BLaER1 (cell line): ENCODE measurements at regions not wholly inside any gene's neighbourhood (a gene's known extent, or its start where the extent isn't known, plus 50 kb on each side); places are given as distances from the start of the nearest gene placed in this dataset.
A peak's percentile ranks its signal among the peaks of the same experiment; 100 is the strongest.

Source experiments
- H3K27ac ChIP-seq: shearing (Covaris generic); formaldehyde crosslinking; 2 replicates; pipeline ENCODE4 v1.8.1; 2022
- H3K27me3 ChIP-seq: shearing (Covaris generic); formaldehyde crosslinking; 2 replicates; pipeline ENCODE4 v1.8.1; 2022
- H3K36me3 ChIP-seq: shearing (Covaris generic); formaldehyde crosslinking; 2 replicates; pipeline ENCODE4 v1.8.1; 2022
- H3K4me1 ChIP-seq: shearing (Covaris generic); formaldehyde crosslinking; 2 replicates; pipeline ENCODE4 v1.8.1; 2022
- H3K4me2 ChIP-seq: shearing (Covaris generic); formaldehyde crosslinking; 2 replicates; pipeline ENCODE4 v1.8.1; 2022
- H3K4me3 ChIP-seq: shearing (Covaris generic); formaldehyde crosslinking; 2 replicates; pipeline ENCODE4 v1.8.1; 2022
- H3K9ac ChIP-seq: shearing (Covaris generic); formaldehyde crosslinking; 2 replicates; pipeline ENCODE4 v1.8.1; 2022
- H3K9me3 ChIP-seq: shearing (Covaris generic); formaldehyde crosslinking; 2 replicates; pipeline ENCODE4 v1.8.1; 2022
- H4K20me1 ChIP-seq: shearing (Covaris generic); formaldehyde crosslinking; 2 replicates; pipeline ENCODE4 v1.8.1; 2022
- Cebpa-rat ChIP-seq: shearing (Covaris generic); IDR thresholded peaks from 2 replicates; pipeline ENCODE4 v1.8.1; 2022

DNA sequence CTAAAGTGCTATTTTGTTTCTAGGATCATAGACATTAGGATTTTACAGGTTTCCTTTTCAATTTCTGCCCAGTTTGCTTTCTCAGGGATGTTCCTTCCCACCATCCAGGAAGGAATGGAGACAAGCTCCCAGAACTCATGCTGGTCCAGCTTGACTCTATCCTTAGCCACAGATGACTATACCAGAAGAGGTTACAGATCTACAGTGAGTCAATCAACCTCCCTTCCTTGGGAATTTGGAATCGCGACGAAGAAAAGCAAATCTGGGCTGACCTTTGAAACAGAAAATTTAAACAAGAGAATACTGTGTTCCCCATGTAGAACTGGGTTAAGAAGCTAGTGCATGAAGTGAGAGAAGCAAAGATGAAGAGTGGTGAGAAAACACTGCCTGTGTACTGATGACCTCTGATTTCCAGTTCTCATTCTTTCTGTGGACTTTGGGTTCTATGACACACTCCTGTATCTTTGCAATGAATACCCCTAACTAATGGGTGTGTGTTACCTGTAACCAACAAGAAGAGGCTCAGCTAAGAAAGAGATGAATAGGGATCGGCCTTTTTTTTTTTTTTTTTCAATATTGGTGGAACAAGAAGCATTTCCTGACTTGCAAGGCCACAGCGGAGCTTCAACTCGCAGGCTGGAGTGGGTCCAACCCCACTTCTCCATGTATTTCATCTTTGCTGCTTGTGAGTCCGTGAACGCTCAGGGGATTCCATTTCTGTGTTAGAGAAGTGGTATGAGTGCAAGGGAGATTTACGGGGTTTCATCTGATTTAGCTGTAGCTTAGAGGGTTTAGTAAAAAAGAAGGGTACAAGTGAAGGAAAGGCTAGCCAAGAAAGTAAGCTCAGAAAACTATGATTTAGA lies 563.9 kb upstream of the CLINT1 start:
- no peak overlapping the region for H3K9ac ChIP-seq
- no peak overlapping the region for H3K27ac ChIP-seq
- H4K20me1 ChIP-seq: no peaks in the 10 kb centered on the region
- peaks cover 60% of the 10 kb centered on the region for H3K36me3 ChIP-seq
- H3K4me3 ChIP-seq: no peak overlapping the region
- H3K9me3 ChIP-seq: peaks cover 78% of the 10 kb centered on the region
- no peak for TF ChIP-seq Cebpa-rat
- no peak overlapping the region for H3K4me2 ChIP-seq
- no peaks in the 10 kb centered on the region for H3K27me3 ChIP-seq
- peaks cover 12% of the 10 kb centered on the region for H3K4me1 ChIP-seq

- Histone ChIP-seq H3K9ac (no peak overlapping the region), H3K9me3 (peaks cover 81% of the 10 kb centered on the region), H3K4me3 (no peak overlapping the region), H3K27ac (no peak overlapping the region), H3K36me3 (peaks cover 70% of the 10 kb centered on the region), H3K4me1 (peaks cover 12% of the 10 kb centered on the region), H3K4me2 (peak overlapping the region; percentile 36), H3K27me3 (no peaks in the 10 kb centered on the region), H4K20me1 (no peaks in the 10 kb centered on the region)
- TF ChIP-seq Cebpa-rat: no peak
Observed at GRCh38 chr5:158421319-158421718, 562.4 kb upstream of the CLINT1 start.

DNA sequence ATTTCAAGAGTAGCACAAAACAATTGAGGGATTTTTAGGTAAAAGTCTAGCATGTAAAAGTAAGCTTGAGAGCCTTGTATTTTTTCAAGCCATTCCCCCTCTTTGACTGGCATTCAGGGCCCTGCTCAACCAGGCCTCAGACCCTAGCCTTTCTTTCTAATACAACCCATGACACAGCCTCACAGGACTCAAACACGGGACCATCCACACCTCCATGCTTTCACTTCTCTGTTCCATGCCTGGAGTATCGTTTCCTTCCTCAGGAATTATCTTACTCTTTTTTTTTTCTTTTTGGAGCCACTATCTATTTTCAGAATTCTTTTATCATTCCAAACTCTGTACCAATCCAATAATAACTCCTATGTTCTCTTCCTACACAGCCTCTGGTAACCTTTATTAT lies 560.2 kb upstream of the CLINT1 start:
- H3K27me3 ChIP-seq: no peaks in the 10 kb centered on the region
- no peak overlapping the region for H3K4me2 ChIP-seq
- H3K9me3 ChIP-seq: peaks cover 79% of the 10 kb centered on the region
- H3K4me3 ChIP-seq: no peak overlapping the region
- H3K4me1 ChIP-seq: peaks cover 12% of the 10 kb centered on the region
- H4K20me1 ChIP-seq: no peaks in the 10 kb centered on the region
- no peak overlapping the region for H3K27ac ChIP-seq
- no peak for TF ChIP-seq Cebpa-rat
- no peak overlapping the region for H3K9ac ChIP-seq
- peaks cover 58% of the 10 kb centered on the region for H3K36me3 ChIP-seq

GRCh38 chr5:158414780-158415179 lies 555.8 kb upstream of the CLINT1 start:
- H3K9ac ChIP-seq: no peak overlapping the region
- TF ChIP-seq Cebpa-rat: no peak
- H4K20me1 ChIP-seq: no peaks in the 10 kb centered on the region
- peaks cover 47% of the 10 kb centered on the region for H3K36me3 ChIP-seq
- no peaks in the 10 kb centered on the region for H3K4me1 ChIP-seq
- no peak overlapping the region for H3K4me2 ChIP-seq
- no peaks in the 10 kb centered on the region for H3K27me3 ChIP-seq
- H3K9me3 ChIP-seq: peaks cover 81% of the 10 kb centered on the region
- H3K4me3 ChIP-seq: no peak overlapping the region
- no peak overlapping the region for H3K27ac ChIP-seq

DNA sequence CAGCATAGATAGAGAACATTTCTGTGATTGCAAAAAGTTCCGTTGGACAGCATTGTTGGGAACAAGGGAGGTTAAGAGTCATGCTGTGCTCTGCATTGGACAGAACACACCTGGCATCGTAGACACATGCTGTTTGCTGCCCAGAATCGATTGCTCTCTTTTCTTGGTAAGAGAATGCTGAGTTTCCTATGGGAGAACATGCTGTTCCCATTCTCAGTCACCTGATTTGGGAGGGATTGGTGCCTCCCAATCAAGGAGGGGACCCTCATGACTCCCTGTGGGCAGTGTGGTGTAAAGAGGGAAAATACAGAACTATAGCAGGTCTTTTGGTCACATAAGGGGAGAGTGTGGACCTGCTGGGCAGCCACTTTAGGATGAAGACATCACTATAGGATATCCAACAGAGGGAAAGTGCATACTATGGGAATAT lies 555.4 kb upstream of the CLINT1 start:
- H3K4me2 ChIP-seq: no peak overlapping the region
- H3K9me3 ChIP-seq: peaks cover 81% of the 10 kb centered on the region
- H3K4me1 ChIP-seq: no peaks in the 10 kb centered on the region
- no peaks in the 10 kb centered on the region for H3K27me3 ChIP-seq
- no peaks in the 10 kb centered on the region for H4K20me1 ChIP-seq
- no peak overlapping the region for H3K27ac ChIP-seq
- H3K36me3 ChIP-seq: peaks cover 49% of the 10 kb centered on the region
- no peak overlapping the region for H3K4me3 ChIP-seq
- TF ChIP-seq Cebpa-rat: no peak
- H3K9ac ChIP-seq: no peak overlapping the region

- Histone ChIP-seq H3K4me2 (no peak overlapping the region), H3K9me3 (peaks cover 81% of the 10 kb centered on the region), H3K27me3 (no peaks in the 10 kb centered on the region), H4K20me1 (no peaks in the 10 kb centered on the region), H3K36me3 (peaks cover 40% of the 10 kb centered on the region), H3K4me1 (no peaks in the 10 kb centered on the region), H3K27ac (no peak overlapping the region), H3K4me3 (no peak overlapping the region), H3K9ac (no peak overlapping the region)
- no peak for TF ChIP-seq Cebpa-rat
Observed at GRCh38 chr5:158413122-158413680, 554.3 kb upstream of the CLINT1 start.

DNA sequence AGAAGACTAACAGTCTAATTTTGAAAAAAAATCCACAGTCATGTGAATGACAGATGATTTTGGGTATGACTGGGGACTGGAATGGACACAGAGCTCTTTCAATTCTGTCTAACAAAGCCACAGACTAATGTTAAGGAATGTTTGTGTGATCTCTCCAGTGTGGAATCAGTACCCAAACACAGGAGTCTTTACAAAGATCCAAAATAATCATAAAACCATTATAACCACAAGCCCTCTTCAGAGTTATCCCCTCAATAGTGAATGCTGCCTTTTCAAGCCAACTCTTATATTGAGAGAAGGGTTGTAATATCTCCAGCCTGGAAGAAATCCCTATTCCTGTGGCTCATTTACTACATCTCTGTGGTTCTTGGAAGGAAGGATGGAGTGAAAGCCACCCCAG lies 552.0 kb upstream of the CLINT1 start:
- Histone ChIP-seq H4K20me1 (no peaks in the 10 kb centered on the region), H3K4me1 (no peaks in the 10 kb centered on the region), H3K9ac (no peak overlapping the region), H3K27me3 (no peaks in the 10 kb centered on the region), H3K4me2 (no peak overlapping the region), H3K4me3 (no peak overlapping the region), H3K27ac (no peak overlapping the region), H3K36me3 (peaks cover 33% of the 10 kb centered on the region), H3K9me3 (peaks cover 80% of the 10 kb centered on the region)
- TF ChIP-seq Cebpa-rat: no peak

DNA sequence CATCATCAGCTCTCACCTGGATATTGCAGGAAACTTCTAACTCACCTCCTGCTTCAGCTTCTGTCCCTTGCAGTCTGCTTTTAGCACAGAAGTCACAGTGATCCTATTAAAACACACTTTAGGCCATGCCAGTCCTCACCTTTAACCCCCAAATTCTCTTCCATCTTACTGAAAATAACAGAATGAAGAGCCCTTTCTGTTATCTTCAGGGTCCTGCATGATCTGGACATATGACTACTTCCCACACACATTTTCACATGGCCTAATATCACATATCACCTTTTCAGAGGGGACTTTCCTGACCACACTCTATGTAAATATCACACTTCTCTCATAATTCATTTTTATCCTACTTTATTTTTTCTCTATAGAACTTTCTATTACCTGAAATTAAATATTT lies 550.6 kb upstream of the CLINT1 start:
- H3K9me3 ChIP-seq: peaks cover 83% of the 10 kb centered on the region
- no peak overlapping the region for H3K27ac ChIP-seq
- H3K4me1 ChIP-seq: no peaks in the 10 kb centered on the region
- H3K4me2 ChIP-seq: no peak overlapping the region
- H3K4me3 ChIP-seq: no peak overlapping the region
- no peaks in the 10 kb centered on the region for H3K27me3 ChIP-seq
- H4K20me1 ChIP-seq: no peaks in the 10 kb centered on the region
- peaks cover 43% of the 10 kb centered on the region for H3K36me3 ChIP-seq
- no peak for TF ChIP-seq Cebpa-rat
- H3K9ac ChIP-seq: no peak overlapping the region

GRCh38 chr5:158407824-158408195 lies 548.9 kb upstream of the CLINT1 start:
- Histone ChIP-seq H3K4me2 (no peak overlapping the region), H4K20me1 (no peaks in the 10 kb centered on the region), H3K4me1 (no peaks in the 10 kb centered on the region; the same call in 1 of the 2 replicates), H3K27ac (no peak overlapping the region), H3K27me3 (no peaks in the 10 kb centered on the region), H3K9ac (no peak overlapping the region), H3K4me3 (no peak overlapping the region), H3K36me3 (peaks cover 55% of the 10 kb centered on the region), H3K9me3 (peaks cover 92% of the 10 kb centered on the region)
- TF ChIP-seq Cebpa-rat: no peak

GRCh38 chr5:158406884-158407823 lies 548.2 kb upstream of the CLINT1 start:
- no peak overlapping the region for H3K27ac ChIP-seq
- no peak overlapping the region for H3K4me3 ChIP-seq
- H3K27me3 ChIP-seq: no peaks in the 10 kb centered on the region
- H4K20me1 ChIP-seq: no peaks in the 10 kb centered on the region
- H3K4me2 ChIP-seq: no peak overlapping the region
- H3K4me1 ChIP-seq: peaks cover 5% of the 10 kb centered on the region; the same call in 1 of the 2 replicates
- peaks cover 92% of the 10 kb centered on the region for H3K9me3 ChIP-seq
- TF ChIP-seq Cebpa-rat: no peak
- H3K9ac ChIP-seq: no peak overlapping the region
- H3K36me3 ChIP-seq: peaks cover 57% of the 10 kb centered on the region
